ENCODE measurements at regions not wholly inside any gene's neighbourhood (a gene's known extent, or its start where the extent isn't known, plus 50 kb on each side); places are given as distances from the start of the nearest gene placed in this dataset.

- no peak overlapping the region for H3K27ac ChIP-seq (replicated peaks)
- no peak for DNase-seq (ENCODE audit: low read depth in 1 of 2, low spot score in 1 of 2)
- H3K4me3 ChIP-seq (replicated peaks; ENCODE audit: insufficient read depth, low read length) = no peak overlapping the region
- no peak for TF ChIP-seq CTCF (IDR thresholded peaks at IDR 0.05; ENCODE audit: insufficient read depth, low read length)
- no peak for TF ChIP-seq GABPA (IDR thresholded peaks at IDR 0.05; ENCODE audit: low read depth)
- no peak for TF ChIP-seq SPI1 (IDR thresholded peaks at IDR 0.05; ENCODE audit: borderline replicate concordance, low read depth)
- no peak for TF ChIP-seq REST (IDR thresholded peaks at IDR 0.05; ENCODE audit: insufficient replicate concordance, low read depth)
- TF ChIP-seq POLR2AphosphoS5 (IDR thresholded peaks at IDR 0.05; ENCODE audit: low read depth) = no peak
- H3K27me3 ChIP-seq (ENCODE audit: insufficient read depth, poor library complexity, severe bottlenecking) = no peaks in the 10 kb centered on the region
Observed at GRCh38 chr6:119962505-119962904, 612.9 kb upstream of the MAN1A1 start.

GRCh38 chr6:119961450-119961849 is 611.9 kb upstream of the MAN1A1 start:
- H3K27ac ChIP-seq (replicated peaks) = no peak overlapping the region
- H3K27me3 ChIP-seq (ENCODE audit: insufficient read depth, poor library complexity, severe bottlenecking) = no peaks in the 10 kb centered on the region
- no peak for DNase-seq (ENCODE audit: low read depth in 1 of 2, low spot score in 1 of 2)
- H3K4me3 ChIP-seq (replicated peaks; ENCODE audit: insufficient read depth, low read length) = no peak overlapping the region
- TF ChIP-seq CTCF (IDR thresholded peaks at IDR 0.05; ENCODE audit: insufficient read depth, low read length) (no peak), POLR2AphosphoS5 (IDR thresholded peaks at IDR 0.05; ENCODE audit: low read depth) (no peak), GABPA (IDR thresholded peaks at IDR 0.05; ENCODE audit: low read depth) (no peak), SPI1 (IDR thresholded peaks at IDR 0.05; ENCODE audit: borderline replicate concordance, low read depth) (no peak), REST (IDR thresholded peaks at IDR 0.05; ENCODE audit: insufficient replicate concordance, low read depth) (no peak)

- Histone ChIP-seq H3K4me3 (replicated peaks; ENCODE audit: insufficient read depth, low read length) (no peak overlapping the region), H3K27me3 (ENCODE audit: insufficient read depth, poor library complexity, severe bottlenecking) (no peaks in the 10 kb centered on the region), H3K27ac (replicated peaks) (no peak overlapping the region)
- no peak for TF ChIP-seq REST (IDR thresholded peaks at IDR 0.05; ENCODE audit: insufficient replicate concordance, low read depth)
- DNase-seq (ENCODE audit: low read depth in 1 of 2, low spot score in 1 of 2) = no peak
Observed at GRCh38 chr6:119960456-119960855, 610.9 kb upstream of the MAN1A1 start.

- DNase-seq (ENCODE audit: low read depth in 1 of 2, low spot score in 1 of 2) = no peak
- H3K27me3 ChIP-seq (ENCODE audit: insufficient read depth, poor library complexity, severe bottlenecking) = no peaks in the 10 kb centered on the region
- H3K27ac ChIP-seq (replicated peaks) = no peak overlapping the region
- H3K4me3 ChIP-seq (replicated peaks; ENCODE audit: insufficient read depth, low read length) = no peak overlapping the region
- TF ChIP-seq CTCF (IDR thresholded peaks at IDR 0.05; ENCODE audit: insufficient read depth, low read length) (no peak), POLR2AphosphoS5 (IDR thresholded peaks at IDR 0.05; ENCODE audit: low read depth) (no peak), REST (IDR thresholded peaks at IDR 0.05; ENCODE audit: insufficient replicate concordance, low read depth) (no peak), SPI1 (IDR thresholded peaks at IDR 0.05; ENCODE audit: borderline replicate concordance, low read depth) (no peak), GABPA (IDR thresholded peaks at IDR 0.05; ENCODE audit: low read depth) (no peak)
Observed at GRCh38 chr6:119960036-119960435, 610.5 kb upstream of the MAN1A1 start.

All from HL-60 (cell line).